Liver (tissue), 3 donors: ENCODE measurements at regions not wholly inside any gene's neighbourhood (a gene's known extent, or its start where the extent isn't known, plus 50 kb on each side); places are given as distances from the start of the nearest gene placed in this dataset.

ENCODE experiments used
- EGR1 ChIP-seq, 2 donors: IDR thresholded peaks; 2 replicates each; pipeline ENCODE4 v1.6.1; 2016 to 2018; ENCODE audit warnings: antibody characterized with exemption in 2 of 2, low read depth in 2 of 2
- FOXA1 ChIP-seq: IDR thresholded peaks from 2 replicates; pipeline ENCODE4 v1.6.1; 2016; ENCODE audit warnings: antibody characterized with exemption
- HNF4A ChIP-seq, 2 donors: conservative IDR thresholded peaks; 2 replicates each; pipeline ENCODE4 v1.6.1; 2016; ENCODE audit warnings: antibody characterized with exemption in 2 of 2, mild to moderate bottlenecking in 2 of 2
- MAX ChIP-seq: IDR thresholded peaks from 2 replicates; pipeline ENCODE4 v1.6.1; 2016; ENCODE audit warnings: antibody characterized with exemption
- RAD21 ChIP-seq, 2 donors: IDR thresholded peaks; 2 replicates each; pipeline ENCODE4 v1.6.1; 2016; ENCODE audit warnings: antibody characterized with exemption in 2 of 2, mild to moderate bottlenecking in 2 of 2
- REST ChIP-seq: IDR thresholded peaks from 2 replicates; pipeline ENCODE4 v1.6.1; 2016; ENCODE audit warnings: antibody characterized with exemption, mild to moderate bottlenecking
- RXRA ChIP-seq, 2 donors: IDR thresholded peaks; 2 replicates each; pipeline ENCODE4 v1.6.1; 2017 to 2018; ENCODE audit warnings: antibody characterized with exemption in 2 of 2, mild to moderate bottlenecking in 1 of 2
- SP1 ChIP-seq: IDR thresholded peaks from 2 replicates; pipeline ENCODE4 v1.6.1; 2018; ENCODE audit warnings: antibody characterized with exemption, mild to moderate bottlenecking
- YY1 ChIP-seq: IDR thresholded peaks from 2 replicates; pipeline ENCODE4 v1.6.1; 2016; ENCODE audit warnings: antibody characterized with exemption, mild to moderate bottlenecking
- TF ChIP-seq, protein P1 (sequence below): fragments of 150-350 bp; IDR thresholded peaks from 2 replicates; pipeline ENCODE4 v1.5.1; 2017; ENCODE audit warnings: improper control_type of control experiment, low read depth, low read length; ENCODE audit not compliant: missing input control
- TF ChIP-seq, protein P2 (sequence below): IDR thresholded peaks from 2 replicates; pipeline ENCODE4 v1.6.1; 2016; ENCODE audit warnings: antibody characterized with exemption
- donor health status: healthy.
- donor health status: healthy.

DNA sequence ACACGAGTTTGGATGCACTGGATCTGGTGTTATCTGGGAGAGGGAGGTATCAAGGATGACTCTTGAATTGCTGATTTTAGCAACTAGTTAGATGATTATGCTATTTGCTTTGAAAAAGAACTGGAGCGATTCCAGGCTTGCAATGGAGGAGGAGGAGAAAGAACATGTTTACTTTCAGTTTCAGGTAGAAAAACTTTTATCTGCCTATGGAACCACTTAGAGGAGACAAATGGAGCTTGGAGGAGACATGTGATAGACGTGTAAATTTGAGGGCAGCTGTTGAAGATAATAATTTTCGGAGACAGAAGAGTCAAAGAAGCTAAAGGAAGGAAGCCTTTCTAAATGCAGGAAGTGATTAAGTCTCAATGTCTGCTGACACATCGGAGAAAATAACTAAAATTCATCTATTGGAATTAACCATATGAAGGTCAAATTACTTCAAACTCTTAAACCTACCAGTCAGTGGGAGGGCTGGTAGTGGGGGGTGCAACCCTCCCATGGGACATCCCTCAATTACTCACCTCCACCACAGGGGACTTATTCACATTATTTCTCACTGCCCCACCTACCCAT is 56.4 kb upstream of the GNAI1 start:
- TF ChIP-seq, protein P1, sequence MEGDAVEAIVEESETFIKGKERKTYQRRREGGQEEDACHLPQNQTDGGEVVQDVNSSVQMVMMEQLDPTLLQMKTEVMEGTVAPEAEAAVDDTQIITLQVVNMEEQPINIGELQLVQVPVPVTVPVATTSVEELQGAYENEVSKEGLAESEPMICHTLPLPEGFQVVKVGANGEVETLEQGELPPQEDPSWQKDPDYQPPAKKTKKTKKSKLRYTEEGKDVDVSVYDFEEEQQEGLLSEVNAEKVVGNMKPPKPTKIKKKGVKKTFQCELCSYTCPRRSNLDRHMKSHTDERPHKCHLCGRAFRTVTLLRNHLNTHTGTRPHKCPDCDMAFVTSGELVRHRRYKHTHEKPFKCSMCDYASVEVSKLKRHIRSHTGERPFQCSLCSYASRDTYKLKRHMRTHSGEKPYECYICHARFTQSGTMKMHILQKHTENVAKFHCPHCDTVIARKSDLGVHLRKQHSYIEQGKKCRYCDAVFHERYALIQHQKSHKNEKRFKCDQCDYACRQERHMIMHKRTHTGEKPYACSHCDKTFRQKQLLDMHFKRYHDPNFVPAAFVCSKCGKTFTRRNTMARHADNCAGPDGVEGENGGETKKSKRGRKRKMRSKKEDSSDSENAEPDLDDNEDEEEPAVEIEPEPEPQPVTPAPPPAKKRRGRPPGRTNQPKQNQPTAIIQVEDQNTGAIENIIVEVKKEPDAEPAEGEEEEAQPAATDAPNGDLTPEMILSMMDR: no peak
- peak; percentile 79 for TF ChIP-seq YY1
- TF ChIP-seq MAX: no peak
- TF ChIP-seq RAD21 (IDR thresholded peaks at IDR 0.05): no peak
- no peak for TF ChIP-seq RXRA (IDR thresholded peaks at IDR 0.05)
- TF ChIP-seq, protein P2, sequence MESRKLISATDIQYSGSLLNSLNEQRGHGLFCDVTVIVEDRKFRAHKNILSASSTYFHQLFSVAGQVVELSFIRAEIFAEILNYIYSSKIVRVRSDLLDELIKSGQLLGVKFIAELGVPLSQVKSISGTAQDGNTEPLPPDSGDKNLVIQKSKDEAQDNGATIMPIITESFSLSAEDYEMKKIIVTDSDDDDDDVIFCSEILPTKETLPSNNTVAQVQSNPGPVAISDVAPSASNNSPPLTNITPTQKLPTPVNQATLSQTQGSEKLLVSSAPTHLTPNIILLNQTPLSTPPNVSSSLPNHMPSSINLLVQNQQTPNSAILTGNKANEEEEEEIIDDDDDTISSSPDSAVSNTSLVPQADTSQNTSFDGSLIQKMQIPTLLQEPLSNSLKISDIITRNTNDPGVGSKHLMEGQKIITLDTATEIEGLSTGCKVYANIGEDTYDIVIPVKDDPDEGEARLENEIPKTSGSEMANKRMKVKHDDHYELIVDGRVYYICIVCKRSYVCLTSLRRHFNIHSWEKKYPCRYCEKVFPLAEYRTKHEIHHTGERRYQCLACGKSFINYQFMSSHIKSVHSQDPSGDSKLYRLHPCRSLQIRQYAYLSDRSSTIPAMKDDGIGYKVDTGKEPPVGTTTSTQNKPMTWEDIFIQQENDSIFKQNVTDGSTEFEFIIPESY: no peak
- no peak for TF ChIP-seq REST
- no peak for TF ChIP-seq FOXA1
- TF ChIP-seq SP1: no peak
- no peak for TF ChIP-seq EGR1 (IDR thresholded peaks at IDR 0.05; ENCODE audit: low read depth in 2 of 2)
- no peak for TF ChIP-seq HNF4A (conservative IDR thresholded peaks at IDR 0.05)
